ENCODE measurements at regions not wholly inside any gene's neighbourhood (a gene's known extent, or its start where the extent isn't known, plus 50 kb on each side); places are given as distances from the start of the nearest gene placed in this dataset.
"Not testable (repeated sequence)": the region's sequence is repeated elsewhere in the genome, so short reads cannot be mapped to it uniquely, and the experiment has no call there.

GRCh38 chr16:47811758-47812157 lies 344.0 kb downstream of the ABCC12 start:
- H3K27me3 ChIP-seq (ENCODE audit: control insufficient read depth in 3 of 3, insufficient read depth in 3 of 3, low read length in 3 of 3); H3K27ac ChIP-seq (ENCODE audit: low read depth in 1 of 3, low read length in 2 of 3); H3K4me1 ChIP-seq (ENCODE audit: control insufficient read depth in 3 of 3, insufficient read depth in 2 of 3, low read depth in 1 of 3, low read length in 2 of 3); H3K9me3 ChIP-seq (ENCODE audit: control insufficient read depth in 2 of 2, insufficient read depth in 1 of 2, low read depth in 1 of 2, low read length in 1 of 2); FAIRE-seq; H3K4me3 ChIP-seq (ENCODE audit: low read depth in 1 of 3, low read length in 3 of 3); H3K36me3 ChIP-seq (ENCODE audit: control insufficient read depth in 3 of 3, insufficient read depth in 2 of 3, low read depth in 1 of 3, low read length in 3 of 3); DNase-seq: not testable (repeated sequence)
- 82 to 98% (median 82%) methylated on average over 1 to 2 of the region's 3 CpGs for WGBS, 3 donors

DNA sequence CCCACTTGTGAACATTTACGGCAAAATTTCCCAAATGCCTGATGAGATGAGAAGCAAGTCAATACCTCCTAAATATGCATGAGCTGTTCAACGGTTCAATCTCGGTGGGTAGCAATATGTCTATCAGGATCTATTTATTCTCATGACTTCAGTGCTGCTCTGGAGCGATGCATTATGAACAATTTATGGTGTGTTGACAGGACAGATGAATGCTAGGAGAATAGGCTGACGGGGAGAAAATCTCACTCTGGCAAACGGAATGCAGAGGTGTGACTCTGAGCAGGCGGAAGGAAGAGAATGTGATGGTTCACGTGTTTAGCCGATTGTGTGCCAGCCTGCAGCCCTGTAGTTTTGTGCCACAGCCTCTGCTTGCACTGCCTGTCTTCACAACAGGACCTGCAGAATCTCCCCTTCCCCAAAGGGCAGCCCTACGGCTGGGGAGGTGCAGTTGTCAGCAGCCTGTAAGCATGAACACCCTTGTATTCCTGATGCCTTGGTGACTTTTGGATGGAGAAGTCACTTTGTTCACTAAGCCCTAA lies 345.2 kb downstream of the PHKB start:
- Histone ChIP-seq H3K4me1 (ENCODE audit: control insufficient read depth in 3 of 3, insufficient read depth in 2 of 3, low read depth in 1 of 3, low read length in 2 of 3) (no peaks in the 10 kb centered on the region), H3K4me3 (ENCODE audit: low read depth in 1 of 3, low read length in 3 of 3) (no peak overlapping the region), H3K27me3 (ENCODE audit: control insufficient read depth in 3 of 3, insufficient read depth in 3 of 3, low read length in 3 of 3) (no peaks in the 10 kb centered on the region), H3K27ac (ENCODE audit: low read depth in 1 of 3, low read length in 2 of 3) (no peak overlapping the region), H3K36me3 (ENCODE audit: control insufficient read depth in 3 of 3, insufficient read depth in 2 of 3, low read depth in 1 of 3, low read length in 3 of 3) (no peaks in the 10 kb centered on the region), H3K9me3 (ENCODE audit: control insufficient read depth in 2 of 2, insufficient read depth in 1 of 2, low read depth in 1 of 2, low read length in 1 of 2) (no peaks in the 10 kb centered on the region)
- WGBS, 3 donors = 84 to 88% (median 88%) methylated on average over 10 of the region's 10 CpGs
- DNase-seq = no peak
- no peak for FAIRE-seq

- peaks cover 0 to 8% of the 10 kb centered on the region in 2 donors for H3K9me3 ChIP-seq (ENCODE audit: control insufficient read depth in 2 of 2, insufficient read depth in 1 of 2, low read depth in 1 of 2, low read length in 1 of 2)
- no peak overlapping the region for H3K27ac ChIP-seq (ENCODE audit: low read depth in 1 of 3, low read length in 2 of 3)
- no peaks in the 10 kb centered on the region for H3K27me3 ChIP-seq (ENCODE audit: control insufficient read depth in 3 of 3, insufficient read depth in 3 of 3, low read length in 3 of 3)
- no peaks in the 10 kb centered on the region for H3K36me3 ChIP-seq (ENCODE audit: control insufficient read depth in 3 of 3, insufficient read depth in 2 of 3, low read depth in 1 of 3, low read length in 3 of 3)
- no peak for DNase-seq
- 17 to 25% (median 23%) methylated on average over 3 of the region's 3 CpGs for WGBS, 3 donors
- H3K4me1 ChIP-seq (ENCODE audit: control insufficient read depth in 3 of 3, insufficient read depth in 2 of 3, low read depth in 1 of 3, low read length in 2 of 3) = no peaks in the 10 kb centered on the region
- H3K4me3 ChIP-seq (ENCODE audit: low read depth in 1 of 3, low read length in 3 of 3) = no peak overlapping the region
- no peak for FAIRE-seq
Measured at GRCh38 chr16:47787696-47788095, 326.6 kb downstream of the PHKB start.

GRCh38 chr16:47781673-47782072 lies 320.5 kb downstream of the PHKB start:
- no peak overlapping the region for H3K4me3 ChIP-seq (ENCODE audit: low read depth in 1 of 3, low read length in 3 of 3)
- no peak overlapping the region for H3K27ac ChIP-seq (ENCODE audit: low read depth in 1 of 3, low read length in 2 of 3)
- H3K36me3 ChIP-seq (ENCODE audit: control insufficient read depth in 3 of 3, insufficient read depth in 2 of 3, low read depth in 1 of 3, low read length in 3 of 3) = no peaks in the 10 kb centered on the region
- FAIRE-seq (no peak), DNase-seq (no peak)
- no peaks in the 10 kb centered on the region for H3K27me3 ChIP-seq (ENCODE audit: control insufficient read depth in 3 of 3, insufficient read depth in 3 of 3, low read length in 3 of 3)
- H3K9me3 ChIP-seq (ENCODE audit: control insufficient read depth in 2 of 2, insufficient read depth in 1 of 2, low read depth in 1 of 2, low read length in 1 of 2) = no peaks in the 10 kb centered on the region
- WGBS, 3 donors = 68 to 76% (median 74%) methylated on average over 5 of the region's 5 CpGs
- no peaks in the 10 kb centered on the region for H3K4me1 ChIP-seq (ENCODE audit: control insufficient read depth in 3 of 3, insufficient read depth in 2 of 3, low read depth in 1 of 3, low read length in 2 of 3)

- 72 to 73% (median 73%) methylated on average over 8 of the region's 8 CpGs for WGBS, 3 donors
- H3K27me3 ChIP-seq (ENCODE audit: control insufficient read depth in 3 of 3, insufficient read depth in 3 of 3, low read length in 3 of 3) = no peaks in the 10 kb centered on the region
- H3K4me3 ChIP-seq (ENCODE audit: low read depth in 1 of 3, low read length in 3 of 3) = no peak overlapping the region
Measured at GRCh38 chr16:47780213-47780875, 319.2 kb downstream of the PHKB start.

DNA sequence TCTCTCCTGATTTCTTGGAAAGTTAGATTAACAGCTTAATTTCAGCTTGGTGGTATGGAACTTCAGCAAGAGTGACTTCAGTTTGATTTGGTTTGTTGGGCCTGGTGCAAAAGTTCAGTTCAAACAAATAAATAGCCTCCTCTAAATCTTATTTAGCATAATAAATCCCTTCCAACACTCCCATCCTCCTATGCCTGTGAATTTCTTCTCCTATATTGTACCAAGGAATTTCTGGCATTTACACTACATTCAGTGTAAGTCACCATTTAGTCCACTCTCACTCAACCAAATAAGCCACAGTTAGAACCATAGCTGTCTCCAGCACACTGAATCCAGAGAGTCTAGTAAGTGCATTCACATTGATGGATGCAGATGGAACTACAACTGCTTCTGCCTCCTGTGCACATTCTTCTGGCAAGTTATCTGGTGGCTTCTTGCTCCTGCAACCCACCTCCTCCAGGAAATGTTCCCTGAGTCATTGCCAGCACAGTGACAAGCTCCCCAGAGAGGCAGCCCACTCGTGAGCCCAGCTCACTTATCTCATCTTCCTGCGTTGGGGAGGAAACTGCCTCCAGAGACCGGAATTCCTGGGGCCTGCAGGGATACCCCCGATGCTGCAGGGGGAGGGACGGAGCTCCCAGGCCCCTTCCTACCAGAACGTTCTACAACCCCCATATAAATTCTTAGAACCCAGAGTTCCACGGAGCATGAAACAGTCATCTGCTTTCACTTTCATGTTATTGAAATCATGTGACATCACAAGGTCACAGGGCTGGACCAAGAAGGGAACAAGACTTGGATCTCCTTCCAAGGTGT lies 318.3 kb downstream of the PHKB start:
- no peaks in the 10 kb centered on the region for H3K9me3 ChIP-seq (ENCODE audit: control insufficient read depth in 2 of 2, insufficient read depth in 1 of 2, low read depth in 1 of 2, low read length in 1 of 2)
- no peak overlapping the region for H3K27ac ChIP-seq (ENCODE audit: low read depth in 1 of 3, low read length in 2 of 3)
- FAIRE-seq (no peak), DNase-seq (peak in 1 of 2 donors; percentile 19)
- no peaks in the 10 kb centered on the region for H3K27me3 ChIP-seq (ENCODE audit: control insufficient read depth in 3 of 3, insufficient read depth in 3 of 3, low read length in 3 of 3)
- H3K36me3 ChIP-seq (ENCODE audit: control insufficient read depth in 3 of 3, insufficient read depth in 2 of 3, low read depth in 1 of 3, low read length in 3 of 3) = no peaks in the 10 kb centered on the region
- WGBS, 3 donors = 40 to 44% (median 42%) methylated on average over 7 of the region's 7 CpGs
- no peaks in the 10 kb centered on the region for H3K4me1 ChIP-seq (ENCODE audit: control insufficient read depth in 3 of 3, insufficient read depth in 2 of 3, low read depth in 1 of 3, low read length in 2 of 3)
- H3K4me3 ChIP-seq (ENCODE audit: low read depth in 1 of 3, low read length in 3 of 3) = peak overlapping the region in 1 of 3 donors; percentile 26

More at GRCh38 chr16:47780213-47780875, 319.2 kb downstream of the PHKB start:
- Histone ChIP-seq H3K27ac (ENCODE audit: low read depth in 1 of 3, low read length in 2 of 3) (no peak overlapping the region), H3K36me3 (ENCODE audit: control insufficient read depth in 3 of 3, insufficient read depth in 2 of 3, low read depth in 1 of 3, low read length in 3 of 3) (no peaks in the 10 kb centered on the region), H3K4me1 (ENCODE audit: control insufficient read depth in 3 of 3, insufficient read depth in 2 of 3, low read depth in 1 of 3, low read length in 2 of 3) (no peaks in the 10 kb centered on the region), H3K9me3 (ENCODE audit: control insufficient read depth in 2 of 2, insufficient read depth in 1 of 2, low read depth in 1 of 2, low read length in 1 of 2) (no peaks in the 10 kb centered on the region)
- no peak for DNase-seq
- FAIRE-seq = no peak

GRCh38 chr16:47778106-47778801 lies 317.1 kb downstream of the PHKB start:
- 79 to 82% (median 79%) methylated on average over 6 of the region's 6 CpGs for WGBS, 3 donors
- Histone ChIP-seq H3K9me3 (ENCODE audit: control insufficient read depth in 2 of 2, insufficient read depth in 1 of 2, low read depth in 1 of 2, low read length in 1 of 2) (no peaks in the 10 kb centered on the region), H3K27me3 (ENCODE audit: control insufficient read depth in 3 of 3, insufficient read depth in 3 of 3, low read length in 3 of 3) (no peaks in the 10 kb centered on the region), H3K4me3 (ENCODE audit: low read depth in 1 of 3, low read length in 3 of 3) (no peak overlapping the region), H3K36me3 (ENCODE audit: control insufficient read depth in 3 of 3, insufficient read depth in 2 of 3, low read depth in 1 of 3, low read length in 3 of 3) (no peaks in the 10 kb centered on the region), H3K27ac (ENCODE audit: low read depth in 1 of 3, low read length in 2 of 3) (no peak overlapping the region), H3K4me1 (ENCODE audit: control insufficient read depth in 3 of 3, insufficient read depth in 2 of 3, low read depth in 1 of 3, low read length in 2 of 3) (no peaks in the 10 kb centered on the region)
- FAIRE-seq (no peak), DNase-seq (no peak)

GRCh38 chr16:47777220-47777619 lies 316.1 kb downstream of the PHKB start:
- H3K9me3 ChIP-seq (ENCODE audit: control insufficient read depth in 2 of 2, insufficient read depth in 1 of 2, low read depth in 1 of 2, low read length in 1 of 2) = no peaks in the 10 kb centered on the region
- H3K27me3 ChIP-seq (ENCODE audit: control insufficient read depth in 3 of 3, insufficient read depth in 3 of 3, low read length in 3 of 3) = no peaks in the 10 kb centered on the region
- DNase-seq = no peak
- no peak overlapping the region for H3K4me3 ChIP-seq (ENCODE audit: low read depth in 1 of 3, low read length in 3 of 3)
- H3K4me1 ChIP-seq (ENCODE audit: control insufficient read depth in 3 of 3, insufficient read depth in 2 of 3, low read depth in 1 of 3, low read length in 2 of 3) = no peaks in the 10 kb centered on the region
- no peaks in the 10 kb centered on the region for H3K36me3 ChIP-seq (ENCODE audit: control insufficient read depth in 3 of 3, insufficient read depth in 2 of 3, low read depth in 1 of 3, low read length in 3 of 3)
- no peak overlapping the region for H3K27ac ChIP-seq (ENCODE audit: low read depth in 1 of 3, low read length in 2 of 3)
- no peak for FAIRE-seq

Data from small intestine (tissue), 7 donors.